ENCODE measurements at regions not wholly inside any gene's neighbourhood (a gene's known extent, or its start where the extent isn't known, plus 50 kb on each side); places are given as distances from the start of the nearest gene placed in this dataset.

DNA sequence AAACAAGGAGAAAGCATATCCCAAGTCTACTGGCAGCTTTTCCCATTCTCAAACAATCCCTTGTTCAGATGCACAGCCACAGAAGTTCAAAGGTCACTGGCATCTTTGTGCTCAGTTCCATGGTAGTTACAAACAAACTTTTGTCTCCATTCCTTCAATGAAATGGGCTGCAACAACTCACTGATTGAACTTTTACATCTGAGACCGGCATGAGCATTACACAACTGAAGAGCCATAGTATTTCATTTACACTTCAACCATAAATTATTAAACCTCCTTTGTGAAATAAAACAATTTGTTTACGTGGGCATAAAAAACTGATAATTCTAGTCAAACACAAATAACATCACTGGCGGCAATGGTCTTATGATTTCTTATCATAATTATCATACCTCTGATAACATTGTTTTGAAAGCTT is 67.8 kb upstream of the ARHGAP32 start:
- Histone ChIP-seq H3K9me3 (no peaks in the 10 kb centered on the region), H3K4me1 (peaks cover 21% of the 10 kb centered on the region), H3K4me3 (no peak overlapping the region), H3K27me3 (ENCODE audit: low read depth) (no peaks in the 10 kb centered on the region), H3K36me3 (no peaks in the 10 kb centered on the region), H3K27ac (no peak overlapping the region)
- intact Hi-C loops (cut with DNase I), result no loop called here
- TF ChIP-seq, protein P1, sequence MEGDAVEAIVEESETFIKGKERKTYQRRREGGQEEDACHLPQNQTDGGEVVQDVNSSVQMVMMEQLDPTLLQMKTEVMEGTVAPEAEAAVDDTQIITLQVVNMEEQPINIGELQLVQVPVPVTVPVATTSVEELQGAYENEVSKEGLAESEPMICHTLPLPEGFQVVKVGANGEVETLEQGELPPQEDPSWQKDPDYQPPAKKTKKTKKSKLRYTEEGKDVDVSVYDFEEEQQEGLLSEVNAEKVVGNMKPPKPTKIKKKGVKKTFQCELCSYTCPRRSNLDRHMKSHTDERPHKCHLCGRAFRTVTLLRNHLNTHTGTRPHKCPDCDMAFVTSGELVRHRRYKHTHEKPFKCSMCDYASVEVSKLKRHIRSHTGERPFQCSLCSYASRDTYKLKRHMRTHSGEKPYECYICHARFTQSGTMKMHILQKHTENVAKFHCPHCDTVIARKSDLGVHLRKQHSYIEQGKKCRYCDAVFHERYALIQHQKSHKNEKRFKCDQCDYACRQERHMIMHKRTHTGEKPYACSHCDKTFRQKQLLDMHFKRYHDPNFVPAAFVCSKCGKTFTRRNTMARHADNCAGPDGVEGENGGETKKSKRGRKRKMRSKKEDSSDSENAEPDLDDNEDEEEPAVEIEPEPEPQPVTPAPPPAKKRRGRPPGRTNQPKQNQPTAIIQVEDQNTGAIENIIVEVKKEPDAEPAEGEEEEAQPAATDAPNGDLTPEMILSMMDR (IDR thresholded peaks at IDR 0.05), result no peak
- DNase-seq (no peak), ATAC-seq (no peak)

DNA sequence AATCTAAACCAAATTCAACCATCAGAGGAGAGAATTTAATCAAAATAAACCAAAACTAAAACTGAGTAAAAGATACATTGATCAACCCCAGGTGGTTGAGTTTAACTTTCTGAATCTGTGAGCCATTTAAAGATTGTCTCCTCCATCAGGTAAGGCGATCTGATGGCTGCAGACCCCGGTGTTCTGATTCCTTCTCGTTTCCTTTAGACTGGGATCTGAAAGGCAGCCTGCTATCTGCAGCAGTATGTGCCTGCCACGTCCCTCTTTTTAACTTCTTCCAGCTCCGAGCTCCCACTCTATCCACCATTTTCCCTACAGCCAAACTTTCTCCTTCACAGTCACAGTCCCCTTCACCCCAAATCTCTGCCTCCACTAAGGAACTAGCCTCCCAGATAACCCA is 66.1 kb upstream of the ARHGAP32 start:
- no peaks in the 10 kb centered on the region for H3K27me3 ChIP-seq (ENCODE audit: low read depth)
- H3K27ac ChIP-seq, result no peak overlapping the region
- TF ChIP-seq, protein P1 (IDR thresholded peaks at IDR 0.05), result no peak
- ATAC-seq, result no peak
- H3K36me3 ChIP-seq, result no peaks in the 10 kb centered on the region
- DNase-seq, result no peak
- peaks cover 9% of the 10 kb centered on the region for H3K4me1 ChIP-seq
- intact Hi-C loops (cut with DNase I), result no loop called here
- no peak overlapping the region for H3K4me3 ChIP-seq
- H3K9me3 ChIP-seq, result no peaks in the 10 kb centered on the region

DNA sequence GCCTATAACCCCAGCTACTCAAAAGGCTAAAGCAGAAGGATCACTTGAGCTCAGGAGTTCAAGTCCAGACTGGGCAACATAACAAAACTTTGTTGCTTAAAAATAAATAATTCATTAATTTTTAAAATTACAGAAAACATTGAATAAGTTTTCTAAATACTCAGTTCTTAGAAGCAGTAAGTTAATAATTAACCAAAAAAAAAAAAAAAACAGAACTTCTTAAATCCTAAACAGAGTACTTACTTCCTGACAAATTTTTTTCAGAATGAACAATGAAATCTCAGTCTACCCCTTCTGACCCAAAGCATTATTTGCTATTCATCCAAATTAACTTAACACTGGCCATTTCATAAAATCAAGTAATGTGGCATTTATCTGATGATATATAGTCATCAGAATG is 65.4 kb upstream of the ARHGAP32 start:
- Histone ChIP-seq H3K9me3 (no peaks in the 10 kb centered on the region), H3K36me3 (no peaks in the 10 kb centered on the region), H3K27me3 (ENCODE audit: low read depth) (no peaks in the 10 kb centered on the region), H3K4me3 (no peak overlapping the region), H3K27ac (no peak overlapping the region), H3K4me1 (peaks cover 9% of the 10 kb centered on the region)
- DNase-seq (no peak), ATAC-seq (no peak)
- TF ChIP-seq, protein P1 (IDR thresholded peaks at IDR 0.05), result no peak
- intact Hi-C loops (cut with DNase I), result no loop called here

DNA sequence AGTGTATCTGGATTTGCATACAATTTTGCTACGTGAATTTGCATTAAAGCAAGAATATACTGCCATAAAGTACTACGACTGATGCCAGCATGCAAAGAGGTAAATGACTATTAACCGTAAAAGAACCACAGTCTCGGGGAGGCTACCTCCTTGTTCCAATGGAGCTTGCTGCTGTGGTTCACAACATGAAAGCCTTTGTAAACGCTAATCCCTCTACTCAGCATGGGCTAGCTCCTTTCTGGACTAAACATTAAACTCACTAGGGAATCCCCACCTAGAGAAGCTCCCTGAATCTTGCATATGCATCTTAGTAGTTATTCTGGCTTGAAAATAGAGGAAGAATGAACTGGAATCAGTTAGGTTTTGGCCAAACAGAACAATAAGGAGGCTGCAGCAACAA is 60.5 kb upstream of the ARHGAP32 start:
- intact Hi-C loops (cut with DNase I), result no loop called here
- TF ChIP-seq, protein P1 (IDR thresholded peaks at IDR 0.05), result no peak
- DNase-seq (no peak), ATAC-seq (no peak)
- Histone ChIP-seq H3K4me3 (no peak overlapping the region), H3K27ac (no peak overlapping the region), H3K4me1 (no peaks in the 10 kb centered on the region), H3K9me3 (no peaks in the 10 kb centered on the region), H3K36me3 (no peaks in the 10 kb centered on the region), H3K27me3 (ENCODE audit: low read depth) (no peaks in the 10 kb centered on the region)

DNA sequence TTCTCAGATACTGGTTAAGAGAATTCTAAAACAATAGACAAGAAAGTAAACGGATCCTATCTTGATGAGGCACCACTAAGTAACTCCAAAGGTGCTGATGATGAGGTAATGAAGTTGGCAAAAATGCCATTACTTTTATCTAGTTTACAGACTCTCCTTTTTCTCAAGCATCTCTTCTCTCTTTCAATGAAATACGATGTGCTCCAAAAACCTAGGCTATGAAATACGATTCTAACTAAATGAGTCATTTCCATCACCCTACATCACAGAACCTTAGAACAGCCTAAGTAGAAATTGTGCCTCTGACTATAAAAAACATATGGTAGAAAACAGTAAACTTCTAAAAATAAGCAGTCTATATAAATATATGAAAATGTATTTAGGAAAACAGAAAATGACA is 58.9 kb upstream of the ARHGAP32 start:
- H3K27ac ChIP-seq, result no peak overlapping the region
- intact Hi-C loops (cut with DNase I), result no loop called here
- ATAC-seq, result no peak

More for the DNA sequence above, 58.9 kb upstream of the ARHGAP32 start:
- Histone ChIP-seq H3K27me3 (ENCODE audit: low read depth) (no peaks in the 10 kb centered on the region), H3K4me3 (no peak overlapping the region), H3K4me1 (no peaks in the 10 kb centered on the region), H3K9me3 (no peaks in the 10 kb centered on the region), H3K36me3 (no peaks in the 10 kb centered on the region)
- DNase-seq, result no peak
- TF ChIP-seq, protein P1 (IDR thresholded peaks at IDR 0.05), result no peak

Measured in lower lobe of right lung (tissue), 2 donors.